Fibroblast of villous mesenchyme (primary cell): ENCODE measurements at regions not wholly inside any gene's neighbourhood (a gene's known extent, or its start where the extent isn't known, plus 50 kb on each side); places are given as distances from the start of the nearest gene placed in this dataset.
A peak's percentile ranks its signal among the peaks of the same experiment; 100 is the strongest.

Source experiments
- DNase-seq: peaks from one replicate; pipeline ENCODE4 v3.0.0-alpha.2; 2010; ENCODE audit warnings: low read depth
- H3K4me3 ChIP-seq: 2 replicates; pipeline ENCODE4 v1.5.1; 2011; ENCODE audit warnings: low read depth, mild to moderate bottlenecking, low read length
- CTCF ChIP-seq: IDR thresholded peaks from 2 replicates; pipeline ENCODE4 v1.5.1; 2012; ENCODE audit warnings: low read depth, mild to moderate bottlenecking, low read length; ENCODE audit not compliant: insufficient read depth

GRCh38 chr1:209430107-209430506 is 153.4 kb upstream of the CAMK1G start:
- H3K4me3 ChIP-seq = no peak overlapping the region
- no peak for DNase-seq
- TF ChIP-seq CTCF = no peak

GRCh38 chr1:209430821-209431259 is 152.7 kb upstream of the CAMK1G start:
- TF ChIP-seq CTCF = no peak
- no peak overlapping the region for H3K4me3 ChIP-seq
- no peak for DNase-seq

- no peak for DNase-seq
- TF ChIP-seq CTCF = no peak
- no peak overlapping the region for H3K4me3 ChIP-seq
Observed at GRCh38 chr1:209431402-209431801, 152.1 kb upstream of the CAMK1G start.

GRCh38 chr1:209431813-209432442 is 151.6 kb upstream of the CAMK1G start:
- no peak overlapping the region for H3K4me3 ChIP-seq
- no peak for TF ChIP-seq CTCF
- no peak for DNase-seq

GRCh38 chr1:209432443-209432825 is 151.1 kb upstream of the CAMK1G start:
- no peak for DNase-seq
- no peak overlapping the region for H3K4me3 ChIP-seq
- TF ChIP-seq CTCF = no peak

GRCh38 chr1:209433649-209434031 is 149.9 kb upstream of the CAMK1G start:
- no peak overlapping the region for H3K4me3 ChIP-seq
- TF ChIP-seq CTCF = no peak
- peak; percentile 18 for DNase-seq

- no peak overlapping the region for H3K4me3 ChIP-seq
- DNase-seq = peak; percentile 17
- TF ChIP-seq CTCF = no peak
Observed at GRCh38 chr1:209434066-209434465, 149.4 kb upstream of the CAMK1G start.
